Choroid plexus epithelial cell (primary cell): ENCODE measurements at regions not wholly inside any gene's neighbourhood (a gene's known extent, or its start where the extent isn't known, plus 50 kb on each side); places are given as distances from the start of the nearest gene placed in this dataset.

Experiments
- DNase-seq: peaks from one replicate; pipeline ENCODE4 v3.0.0-alpha.2; 2010; ENCODE audit warnings: low read depth
- H3K4me3 ChIP-seq: 2 replicates; pipeline ENCODE4 v1.5.1; 2011; ENCODE audit warnings: low read depth, mild to moderate bottlenecking, control low read depth, low read length, moderate library complexity
- TF ChIP-seq, protein P1 (sequence below): conservative IDR thresholded peaks from 2 replicates; pipeline ENCODE4 v1.5.1; 2011; ENCODE audit warnings: low read depth, mild to moderate bottlenecking, control low read depth, inconsistent platforms, low read length, moderate library complexity

DNA sequence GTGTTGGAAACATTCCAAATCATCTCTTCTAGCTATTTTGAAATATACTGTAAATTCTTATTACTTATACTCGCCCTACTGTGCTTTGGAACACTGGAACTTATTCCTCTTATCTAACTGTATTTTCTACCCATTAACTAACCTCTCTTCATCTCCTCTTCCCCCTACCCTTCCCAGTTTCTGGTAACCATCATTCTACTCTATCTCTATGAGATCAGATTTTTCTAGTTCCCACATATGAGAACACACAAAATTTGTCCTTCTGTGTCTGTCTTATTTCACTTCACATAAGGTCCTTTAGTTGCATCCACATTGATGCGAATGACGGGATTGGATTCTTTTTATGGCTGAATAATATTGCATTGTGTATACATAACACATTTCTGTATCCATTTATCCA is 1003.8 kb upstream of the INTU start:
- TF ChIP-seq, protein P1, sequence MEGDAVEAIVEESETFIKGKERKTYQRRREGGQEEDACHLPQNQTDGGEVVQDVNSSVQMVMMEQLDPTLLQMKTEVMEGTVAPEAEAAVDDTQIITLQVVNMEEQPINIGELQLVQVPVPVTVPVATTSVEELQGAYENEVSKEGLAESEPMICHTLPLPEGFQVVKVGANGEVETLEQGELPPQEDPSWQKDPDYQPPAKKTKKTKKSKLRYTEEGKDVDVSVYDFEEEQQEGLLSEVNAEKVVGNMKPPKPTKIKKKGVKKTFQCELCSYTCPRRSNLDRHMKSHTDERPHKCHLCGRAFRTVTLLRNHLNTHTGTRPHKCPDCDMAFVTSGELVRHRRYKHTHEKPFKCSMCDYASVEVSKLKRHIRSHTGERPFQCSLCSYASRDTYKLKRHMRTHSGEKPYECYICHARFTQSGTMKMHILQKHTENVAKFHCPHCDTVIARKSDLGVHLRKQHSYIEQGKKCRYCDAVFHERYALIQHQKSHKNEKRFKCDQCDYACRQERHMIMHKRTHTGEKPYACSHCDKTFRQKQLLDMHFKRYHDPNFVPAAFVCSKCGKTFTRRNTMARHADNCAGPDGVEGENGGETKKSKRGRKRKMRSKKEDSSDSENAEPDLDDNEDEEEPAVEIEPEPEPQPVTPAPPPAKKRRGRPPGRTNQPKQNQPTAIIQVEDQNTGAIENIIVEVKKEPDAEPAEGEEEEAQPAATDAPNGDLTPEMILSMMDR: no peak
- H3K4me3 ChIP-seq: no peak overlapping the region
- DNase-seq: no peak

DNA sequence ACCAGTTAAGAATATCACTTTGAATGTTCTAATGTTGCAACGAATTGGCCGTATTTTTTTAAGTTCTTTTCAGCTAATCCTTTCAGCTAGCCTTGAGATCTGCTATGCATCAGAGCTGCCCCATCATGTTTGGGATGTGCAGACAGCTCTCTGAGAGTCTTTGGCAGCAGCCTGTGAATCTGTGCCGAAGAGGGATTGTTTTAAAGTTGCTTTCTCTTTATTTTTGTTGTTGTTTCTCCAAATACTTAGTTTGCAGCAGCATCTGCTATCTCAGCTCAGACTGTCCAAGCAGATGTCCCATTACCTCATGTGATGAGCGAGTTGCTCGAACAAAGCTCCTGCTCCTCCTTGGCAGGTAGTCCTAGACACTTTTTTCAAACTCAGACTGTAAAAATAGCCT is 1002.5 kb upstream of the INTU start:
- H3K4me3 ChIP-seq: no peak overlapping the region
- DNase-seq: no peak
- TF ChIP-seq, protein P1: no peak

DNA sequence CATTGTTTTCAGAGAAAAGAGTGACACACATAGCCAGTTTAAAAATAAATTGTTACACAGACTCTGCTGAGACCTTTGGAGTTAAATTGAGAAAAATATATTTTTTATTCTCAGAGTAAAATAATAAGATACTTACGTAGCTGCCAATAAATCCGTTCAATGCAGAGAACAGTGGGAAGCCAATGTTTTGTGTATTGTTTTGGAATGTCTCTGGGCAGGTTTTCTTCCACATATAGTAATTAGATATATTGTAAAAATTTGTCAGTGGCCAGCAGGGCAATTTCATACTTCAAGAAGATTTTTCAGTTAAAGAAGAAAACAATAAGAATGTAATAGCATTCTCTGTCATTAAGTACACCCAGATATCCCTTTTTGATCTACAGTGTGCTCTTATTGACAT is 999.5 kb upstream of the INTU start:
- no peak overlapping the region for H3K4me3 ChIP-seq
- TF ChIP-seq, protein P1: no peak
- DNase-seq: no peak

DNA sequence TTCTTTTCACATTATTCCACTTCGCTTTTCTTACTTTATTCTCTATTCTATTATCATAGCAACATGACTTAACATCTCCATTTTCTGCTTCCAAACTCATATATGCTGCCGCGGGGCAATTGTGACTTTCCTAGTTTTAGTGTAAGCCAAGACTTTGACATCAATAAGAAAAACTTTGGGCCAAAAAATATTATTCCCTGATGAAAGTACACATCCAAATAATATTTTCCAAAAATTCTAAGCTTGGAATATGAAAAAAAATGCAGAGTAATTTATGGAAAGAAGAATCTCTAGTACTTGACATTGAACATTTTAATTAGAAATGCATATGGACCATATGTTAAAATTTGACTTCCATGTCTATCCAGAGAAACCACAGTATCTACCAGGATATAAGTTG is 995.1 kb upstream of the INTU start:
- TF ChIP-seq, protein P1: no peak
- no peak for DNase-seq
- no peak overlapping the region for H3K4me3 ChIP-seq

DNA sequence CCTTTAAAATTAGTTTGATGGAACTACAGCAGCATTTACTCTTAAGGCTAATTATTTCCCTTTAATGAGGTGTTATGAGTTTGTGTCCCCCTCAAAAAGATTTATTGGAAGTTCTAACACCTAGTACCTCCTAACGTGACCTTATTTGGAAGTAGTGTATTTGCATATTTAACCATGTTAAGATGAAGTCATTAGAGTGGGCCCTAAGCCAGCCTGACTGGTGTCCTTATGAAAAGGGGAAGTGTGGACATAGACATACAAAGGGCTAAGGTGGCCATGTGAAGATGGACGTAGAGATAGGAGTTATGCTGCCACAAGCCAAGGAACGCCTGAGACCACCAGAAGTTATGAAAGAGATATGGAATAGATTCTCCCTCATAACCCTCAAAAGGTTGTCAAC is 985.4 kb upstream of the INTU start:
- no peak for DNase-seq
- TF ChIP-seq, protein P1: no peak
- H3K4me3 ChIP-seq: no peak overlapping the region

DNA sequence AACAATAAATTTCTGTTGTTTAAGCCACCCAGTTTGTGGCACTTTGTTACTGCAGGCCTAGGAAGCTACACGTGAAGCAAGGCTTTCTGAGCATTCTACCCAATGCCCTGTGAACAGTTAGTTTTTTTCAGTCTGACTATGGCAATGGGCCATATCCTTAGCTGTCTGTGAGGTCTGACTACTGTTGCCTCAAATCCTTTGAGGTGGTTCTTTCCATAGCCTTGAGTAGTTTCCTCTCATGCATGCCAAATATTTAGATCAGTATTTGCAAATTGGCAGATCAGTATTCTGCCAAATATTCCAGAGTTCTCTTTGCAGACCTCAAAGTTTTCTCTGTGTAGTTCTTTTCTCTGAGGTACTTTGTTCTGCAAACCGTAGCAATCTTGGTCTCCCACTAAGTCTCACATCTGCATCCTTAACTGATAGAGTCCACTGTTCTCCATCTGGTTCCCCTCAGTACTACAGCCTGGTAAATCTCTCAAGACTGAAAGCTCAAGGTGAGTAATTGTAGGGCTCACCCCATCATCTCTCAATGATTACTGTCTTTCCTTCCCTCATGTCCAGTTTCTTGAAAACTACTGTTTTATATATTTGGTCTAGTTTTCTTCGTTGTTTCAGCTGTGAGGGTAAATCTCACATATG is 984.9 kb upstream of the INTU start:
- TF ChIP-seq, protein P1: no peak
- H3K4me3 ChIP-seq: no peak overlapping the region
- peak; percentile 47 for DNase-seq

DNA sequence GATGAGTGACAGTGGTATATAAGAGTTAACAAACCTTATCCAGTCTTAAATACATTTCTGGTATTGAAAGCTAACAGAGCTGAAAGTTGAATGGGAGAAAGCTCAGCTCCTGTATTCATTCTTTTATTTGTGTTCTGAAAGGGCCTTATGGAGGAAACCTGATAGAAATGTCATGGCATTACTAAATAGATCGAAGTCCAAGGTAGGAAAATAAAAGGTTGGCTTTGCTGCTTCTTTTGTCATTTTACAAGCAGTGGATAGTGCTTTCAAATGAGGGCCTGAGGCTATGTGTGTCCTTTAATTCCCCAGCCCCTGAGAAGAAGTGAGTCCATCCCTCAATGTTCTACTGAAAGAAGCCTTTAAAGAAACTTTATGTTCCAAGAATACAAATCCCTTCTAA is 974.3 kb upstream of the INTU start:
- no peak for DNase-seq
- TF ChIP-seq, protein P1: no peak
- no peak overlapping the region for H3K4me3 ChIP-seq
